ENCODE measurements at regions not wholly inside any gene's neighbourhood (a gene's known extent, or its start where the extent isn't known, plus 50 kb on each side); places are given as distances from the start of the nearest gene placed in this dataset.

DNA sequence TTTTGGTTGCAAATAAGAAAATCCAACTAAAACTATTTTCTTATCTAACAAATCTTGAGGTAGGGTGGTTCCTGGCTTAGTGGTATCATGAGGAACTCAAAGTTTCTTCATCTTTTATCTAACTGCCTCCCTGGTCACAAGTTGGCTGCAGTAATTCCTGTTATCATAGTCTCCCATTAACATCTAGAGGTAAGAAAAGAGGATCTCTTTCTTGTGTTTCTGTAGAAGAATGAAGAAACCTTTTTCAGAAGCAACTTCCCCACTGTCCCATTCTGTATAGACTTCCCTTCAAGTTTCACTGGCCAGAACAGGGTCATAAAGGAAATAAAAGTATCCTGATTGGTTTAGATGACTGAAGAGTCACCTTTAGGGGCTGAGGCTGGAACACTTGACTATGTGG lies 81.8 kb upstream of the ELL2 start:
- Histone ChIP-seq H3K4me1 (no peaks in the 10 kb centered on the region), H2AFZ (no peak overlapping the region), H3K27ac (no peak overlapping the region), H3K4me3 (ENCODE audit: low read depth, low read length) (no peak overlapping the region), H3K27me3 (ENCODE audit: control insufficient read depth, insufficient read depth, low read length) (no peaks in the 10 kb centered on the region), H3K4me2 (ENCODE audit: low read length) (no peak overlapping the region), H3K9me3 (ENCODE audit: control insufficient read depth, low read length) (no peaks in the 10 kb centered on the region), H3K79me2 (no peaks in the 10 kb centered on the region), H3K36me3 (ENCODE audit: control insufficient read depth, insufficient read depth, low read length) (no peaks in the 10 kb centered on the region), H3K9ac (no peak overlapping the region)
- TF ChIP-seq, protein P1, sequence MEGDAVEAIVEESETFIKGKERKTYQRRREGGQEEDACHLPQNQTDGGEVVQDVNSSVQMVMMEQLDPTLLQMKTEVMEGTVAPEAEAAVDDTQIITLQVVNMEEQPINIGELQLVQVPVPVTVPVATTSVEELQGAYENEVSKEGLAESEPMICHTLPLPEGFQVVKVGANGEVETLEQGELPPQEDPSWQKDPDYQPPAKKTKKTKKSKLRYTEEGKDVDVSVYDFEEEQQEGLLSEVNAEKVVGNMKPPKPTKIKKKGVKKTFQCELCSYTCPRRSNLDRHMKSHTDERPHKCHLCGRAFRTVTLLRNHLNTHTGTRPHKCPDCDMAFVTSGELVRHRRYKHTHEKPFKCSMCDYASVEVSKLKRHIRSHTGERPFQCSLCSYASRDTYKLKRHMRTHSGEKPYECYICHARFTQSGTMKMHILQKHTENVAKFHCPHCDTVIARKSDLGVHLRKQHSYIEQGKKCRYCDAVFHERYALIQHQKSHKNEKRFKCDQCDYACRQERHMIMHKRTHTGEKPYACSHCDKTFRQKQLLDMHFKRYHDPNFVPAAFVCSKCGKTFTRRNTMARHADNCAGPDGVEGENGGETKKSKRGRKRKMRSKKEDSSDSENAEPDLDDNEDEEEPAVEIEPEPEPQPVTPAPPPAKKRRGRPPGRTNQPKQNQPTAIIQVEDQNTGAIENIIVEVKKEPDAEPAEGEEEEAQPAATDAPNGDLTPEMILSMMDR (IDR thresholded peaks at IDR 0.05), result no peak

DNA sequence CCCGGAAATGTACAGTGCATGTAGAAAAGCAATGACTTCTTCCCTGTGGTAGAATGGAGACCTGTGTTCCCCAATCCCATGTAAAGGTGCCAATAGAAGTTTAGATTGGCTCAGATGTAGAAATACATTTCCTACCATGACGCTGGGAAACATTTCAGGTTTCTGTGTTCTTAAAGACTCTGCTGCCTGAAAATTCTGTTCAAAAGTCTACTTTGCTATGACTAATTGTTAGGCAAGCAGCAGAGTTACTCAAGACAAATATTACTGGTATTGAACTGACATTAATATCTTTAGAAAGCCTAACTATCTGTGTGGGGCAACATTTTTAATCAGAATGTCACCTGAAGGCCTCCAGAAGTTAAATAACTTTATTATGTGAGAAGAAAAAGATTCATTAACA lies 75.5 kb upstream of the ELL2 start:
- Histone ChIP-seq H3K36me3 (ENCODE audit: control insufficient read depth, insufficient read depth, low read length) (no peaks in the 10 kb centered on the region), H3K79me2 (no peaks in the 10 kb centered on the region), H3K27me3 (ENCODE audit: control insufficient read depth, insufficient read depth, low read length) (no peaks in the 10 kb centered on the region), H3K9me3 (ENCODE audit: control insufficient read depth, low read length) (no peaks in the 10 kb centered on the region), H3K27ac (no peak overlapping the region), H3K4me3 (ENCODE audit: low read depth, low read length) (no peak overlapping the region), H2AFZ (no peak overlapping the region), H3K4me2 (ENCODE audit: low read length) (no peak overlapping the region), H3K9ac (no peak overlapping the region), H3K4me1 (no peaks in the 10 kb centered on the region)
- TF ChIP-seq, protein P1 (IDR thresholded peaks at IDR 0.05), result no peak

DNA sequence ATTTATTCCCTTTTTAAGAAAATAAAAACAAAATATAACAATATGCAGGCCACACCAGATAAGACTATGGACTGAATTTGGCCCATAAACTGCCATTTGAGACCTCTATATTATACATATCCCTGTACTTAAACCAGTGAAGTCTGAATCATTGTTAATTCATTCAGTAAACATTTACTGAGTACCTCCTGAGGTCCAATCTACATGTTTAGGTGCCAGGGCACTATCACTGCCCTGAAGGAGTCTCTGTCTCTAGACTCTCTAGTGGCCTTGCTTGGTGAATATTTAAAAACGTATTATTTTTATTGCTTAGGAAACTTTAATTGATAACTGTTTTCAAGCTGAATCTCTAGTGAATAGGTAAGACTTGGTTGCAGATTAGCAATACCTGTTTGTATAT lies 74.7 kb upstream of the ELL2 start:
- Histone ChIP-seq H3K9ac (no peak overlapping the region), H3K27ac (no peak overlapping the region)

DNA sequence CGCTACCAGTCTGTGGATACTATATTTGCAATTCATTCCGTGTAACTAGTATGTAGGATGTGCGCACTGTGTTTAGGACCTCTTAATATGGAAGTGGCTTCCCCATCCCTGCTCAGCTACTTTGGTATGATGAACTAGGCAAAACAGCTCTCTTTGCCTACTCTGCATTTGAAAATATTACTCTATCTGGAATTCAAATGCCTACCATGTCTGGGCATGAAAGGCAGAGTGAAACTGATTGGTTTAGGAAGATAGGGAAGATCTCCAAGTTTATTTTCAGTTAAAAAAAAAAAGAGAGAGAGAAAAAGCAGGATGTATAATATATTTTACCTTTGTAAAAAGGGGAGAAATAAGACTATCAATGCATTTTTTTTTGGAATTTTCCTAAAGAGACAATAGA lies 74.1 kb upstream of the ELL2 start:
- Histone ChIP-seq H3K4me1 (no peaks in the 10 kb centered on the region), H3K79me2 (no peaks in the 10 kb centered on the region), H3K9me3 (ENCODE audit: control insufficient read depth, low read length) (no peaks in the 10 kb centered on the region), H2AFZ (no peak overlapping the region), H3K27me3 (ENCODE audit: control insufficient read depth, insufficient read depth, low read length) (no peaks in the 10 kb centered on the region), H3K4me3 (ENCODE audit: low read depth, low read length) (no peak overlapping the region), H3K9ac (no peak overlapping the region), H3K4me2 (ENCODE audit: low read length) (no peak overlapping the region), H3K27ac (no peak overlapping the region), H3K36me3 (ENCODE audit: control insufficient read depth, insufficient read depth, low read length) (no peaks in the 10 kb centered on the region)
- TF ChIP-seq, protein P1 (IDR thresholded peaks at IDR 0.05), result no peak

More for the DNA sequence above, 74.7 kb upstream of the ELL2 start:
- Histone ChIP-seq H3K4me3 (ENCODE audit: low read depth, low read length) (no peak overlapping the region), H3K36me3 (ENCODE audit: control insufficient read depth, insufficient read depth, low read length) (no peaks in the 10 kb centered on the region), H3K4me2 (ENCODE audit: low read length) (no peak overlapping the region), H3K27me3 (ENCODE audit: control insufficient read depth, insufficient read depth, low read length) (no peaks in the 10 kb centered on the region), H3K4me1 (no peaks in the 10 kb centered on the region), H3K79me2 (no peaks in the 10 kb centered on the region), H2AFZ (no peak overlapping the region), H3K9me3 (ENCODE audit: control insufficient read depth, low read length) (no peaks in the 10 kb centered on the region)
- TF ChIP-seq, protein P1 (IDR thresholded peaks at IDR 0.05), result no peak

DNA sequence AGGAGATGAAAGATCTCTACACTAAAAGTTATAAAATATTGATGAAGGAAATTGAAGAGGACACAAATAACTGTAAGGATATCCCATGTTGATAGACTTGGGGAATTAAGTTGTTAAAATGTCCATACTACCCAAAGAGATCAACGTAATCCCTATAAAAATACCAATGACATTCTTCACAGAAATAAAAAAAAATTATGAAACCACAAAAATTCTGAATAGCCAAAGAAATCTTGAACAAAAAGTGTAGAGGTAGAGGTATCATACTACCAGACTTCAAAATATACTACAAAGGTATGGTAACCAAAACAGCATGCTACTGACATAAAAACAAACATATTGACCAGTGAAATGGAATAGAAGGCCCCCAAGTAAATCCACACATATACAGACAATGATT lies 71.5 kb upstream of the ELL2 start:
- no peak overlapping the region for H2AFZ ChIP-seq
- TF ChIP-seq, protein P1 (IDR thresholded peaks at IDR 0.05), result no peak
- H3K79me2 ChIP-seq, result no peaks in the 10 kb centered on the region
- H3K4me3 ChIP-seq (ENCODE audit: low read depth, low read length), result no peak overlapping the region
- H3K9ac ChIP-seq, result no peak overlapping the region
- H3K9me3 ChIP-seq (ENCODE audit: control insufficient read depth, low read length), result no peaks in the 10 kb centered on the region
- H3K36me3 ChIP-seq (ENCODE audit: control insufficient read depth, insufficient read depth, low read length), result no peaks in the 10 kb centered on the region
- H3K27ac ChIP-seq, result no peak overlapping the region
- no peaks in the 10 kb centered on the region for H3K4me1 ChIP-seq
- no peaks in the 10 kb centered on the region for H3K27me3 ChIP-seq (ENCODE audit: control insufficient read depth, insufficient read depth, low read length)
- no peak overlapping the region for H3K4me2 ChIP-seq (ENCODE audit: low read length)

Measured in parathyroid adenoma (tissue), 2 donors.